Embryonic facial prominence (tissue), 1 donor: ENCODE measurements at regions not wholly inside any gene's neighbourhood (a gene's known extent, or its start where the extent isn't known, plus 50 kb on each side); places are given as distances from the start of the nearest gene placed in this dataset.

Experiments
- DNase-seq: peaks from one replicate; pipeline ENCODE4 v3.0.0-alpha.2; 2016; ENCODE audit errors: extremely low spot score

DNA sequence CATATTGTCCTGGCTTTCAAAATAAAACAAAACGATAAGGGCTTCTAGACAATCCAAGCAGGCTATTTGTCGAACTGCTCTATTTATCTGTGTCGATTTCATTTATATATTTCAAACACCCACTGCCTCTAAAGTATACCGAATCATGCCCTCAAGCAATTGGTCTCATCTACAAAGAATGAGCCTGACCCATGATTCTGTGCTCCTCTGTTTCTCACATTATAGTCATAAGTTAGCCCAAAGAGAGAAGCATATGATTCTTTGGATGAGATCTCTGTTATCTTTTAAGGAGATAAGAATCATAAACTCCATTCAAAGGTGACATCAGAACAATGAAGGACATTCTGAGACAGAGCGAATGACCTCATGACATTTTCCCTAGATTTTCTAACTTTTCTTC, 191.1 kb downstream of the MAP2K6 start:
- no peak for DNase-seq

- DNase-seq, result no peak
Observed at GRCh38 chr17:69606142-69606800, 191.8 kb downstream of the MAP2K6 start.

DNA sequence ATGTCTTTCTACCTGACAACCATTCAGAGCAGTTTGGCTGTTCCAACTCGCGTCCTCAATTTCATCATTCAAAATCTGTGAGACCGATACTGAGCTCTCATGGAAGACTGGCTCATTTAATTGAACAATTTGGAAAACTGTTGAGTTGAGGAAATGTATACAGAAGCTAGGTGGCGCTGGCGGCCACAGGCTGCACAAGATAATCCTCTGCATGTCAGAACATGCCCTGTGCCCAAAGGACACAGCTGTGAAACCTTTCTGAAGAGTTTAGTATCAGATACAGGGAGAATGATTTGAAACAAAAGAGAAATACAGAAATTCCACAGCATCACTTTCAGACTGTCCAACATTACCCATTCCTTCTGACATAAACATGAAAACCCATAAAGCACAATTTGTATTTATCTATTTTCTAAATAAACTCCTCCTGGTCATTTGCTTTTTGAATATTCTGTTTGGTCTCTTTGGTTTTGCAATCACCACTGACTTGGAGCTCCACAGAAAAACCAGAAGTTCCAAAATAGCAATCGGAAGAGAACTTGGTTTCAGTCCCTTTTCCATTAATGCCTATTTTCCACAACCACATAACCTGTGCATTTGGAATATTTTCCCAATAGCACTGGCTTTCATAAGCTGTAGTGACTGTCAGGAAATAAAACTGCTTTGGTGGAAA, 192.8 kb downstream of the MAP2K6 start:
- peak; percentile 29 for DNase-seq

GRCh38 chr17:69608141-69608540, 193.6 kb downstream of the MAP2K6 start:
- DNase-seq, result no peak

GRCh38 chr17:69608808-69609472, 194.4 kb downstream of the MAP2K6 start:
- no peak for DNase-seq

DNA sequence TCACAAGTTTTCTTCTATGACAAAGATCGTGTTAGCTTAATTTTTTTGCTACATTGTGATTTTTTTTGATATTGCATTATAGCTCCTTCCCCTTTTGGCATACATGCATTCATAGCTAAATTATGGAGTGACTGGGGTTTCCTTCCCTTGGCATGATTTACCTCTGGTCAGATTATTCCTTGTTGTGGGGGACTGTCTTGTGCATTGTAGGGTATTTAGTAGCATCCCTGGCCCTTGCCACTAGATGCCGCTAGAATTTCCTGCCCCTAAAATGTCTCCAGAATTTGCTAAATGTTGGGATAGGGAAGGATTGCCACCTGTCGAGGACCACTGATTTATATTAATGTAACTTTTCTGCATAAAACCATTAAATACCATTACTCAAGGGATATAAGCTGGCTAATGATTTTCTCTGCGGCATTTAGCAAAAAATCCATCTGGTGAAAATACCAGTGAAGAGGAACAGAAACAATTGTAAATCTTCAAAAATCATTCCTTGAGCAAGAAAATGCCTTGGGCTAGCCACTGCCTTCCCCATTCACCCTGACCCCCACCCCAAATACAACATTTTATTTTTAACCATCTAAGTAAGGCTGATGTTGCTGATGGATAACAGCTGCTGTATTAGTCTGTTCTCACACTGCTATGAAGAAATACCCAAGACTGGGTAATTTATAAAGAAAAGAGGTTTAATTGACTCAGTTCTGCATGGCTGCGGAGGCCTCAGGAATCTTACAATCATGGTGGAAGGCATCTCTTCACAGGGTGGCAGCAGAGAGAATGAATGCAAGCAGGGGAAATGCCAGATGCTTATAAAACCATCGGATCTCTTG, 195.2 kb downstream of the MAP2K6 start:
- DNase-seq, result no peak

GRCh38 chr17:69620363-69620762, 205.9 kb downstream of the MAP2K6 start:
- no peak for DNase-seq

DNA sequence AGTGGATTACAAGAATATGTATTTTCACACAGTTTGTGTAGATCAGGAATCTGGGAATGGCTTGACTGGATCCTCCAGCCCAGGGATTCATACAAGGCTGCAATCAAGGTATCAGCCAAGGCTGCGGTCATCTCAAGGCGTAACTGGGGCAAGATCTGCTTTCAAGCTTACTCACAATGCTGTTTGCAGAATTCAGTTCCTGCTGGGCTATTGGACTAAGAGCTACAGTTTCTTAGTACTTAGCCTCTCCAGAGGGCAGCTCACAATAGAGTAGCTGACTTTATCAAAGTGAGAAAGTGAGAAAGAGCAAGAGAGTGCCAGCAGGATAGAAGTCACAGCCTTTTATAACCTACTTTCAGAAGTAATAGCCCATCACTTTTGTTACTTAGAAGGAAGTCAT, 211.0 kb downstream of the MAP2K6 start:
- no peak for DNase-seq

DNA sequence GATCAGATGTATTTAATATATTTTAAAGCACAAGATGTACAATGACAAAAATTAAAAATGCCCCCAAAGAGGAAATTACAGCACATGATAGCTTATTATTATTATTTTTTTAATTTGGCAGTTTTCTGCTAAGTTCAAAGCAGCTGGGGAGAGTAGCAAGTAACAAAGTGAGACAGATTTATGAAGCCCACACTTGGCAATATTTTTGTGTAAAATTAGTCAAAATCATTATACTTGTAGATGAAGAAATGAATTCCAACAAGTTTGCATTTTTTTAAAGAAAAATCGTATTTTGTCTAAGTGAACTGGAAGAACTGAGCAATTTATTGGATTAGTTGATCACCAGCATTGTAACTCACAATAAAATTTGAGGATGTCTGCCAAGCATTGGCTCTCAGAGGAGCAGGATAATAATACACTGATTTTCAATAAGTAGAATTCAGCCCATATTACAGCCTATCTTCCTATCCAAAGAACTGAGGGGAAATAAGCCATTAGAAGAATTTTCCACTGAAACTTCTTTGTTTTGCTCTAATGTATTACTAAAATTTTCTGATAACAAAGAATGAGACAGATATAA, 215.6 kb downstream of the MAP2K6 start:
- DNase-seq, result no peak

DNA sequence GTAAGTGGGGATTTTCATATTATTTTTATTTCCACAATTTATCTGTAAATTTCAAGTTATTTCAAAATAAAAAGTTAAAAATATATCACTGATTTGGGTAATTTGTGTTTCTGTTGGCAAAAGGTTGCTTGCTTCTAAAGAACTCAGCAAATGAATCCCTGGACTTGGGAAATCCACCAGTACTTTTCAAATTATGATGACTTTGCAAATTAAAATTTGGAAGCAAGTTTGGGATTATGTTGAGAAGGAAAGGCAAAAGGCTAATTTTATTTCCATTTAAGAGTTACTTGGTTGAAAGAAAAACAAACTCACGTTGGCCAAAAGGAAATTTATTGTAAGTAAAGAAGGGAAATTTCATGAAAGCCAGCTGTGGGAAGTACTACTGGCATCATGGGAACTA, 220.3 kb downstream of the MAP2K6 start:
- no peak for DNase-seq

- no peak for DNase-seq
Observed at GRCh38 chr17:69637446-69638156, 223.1 kb downstream of the MAP2K6 start.

- DNase-seq, result no peak
Observed at GRCh38 chr17:69639096-69639495, 224.6 kb downstream of the MAP2K6 start.

- no peak for DNase-seq
Observed at GRCh38 chr17:69640073-69640472, 225.6 kb downstream of the MAP2K6 start.

- DNase-seq, result no peak
Observed at GRCh38 chr17:69643686-69644085, 229.2 kb downstream of the MAP2K6 start.

- DNase-seq, result no peak
Observed at GRCh38 chr17:69646729-69647128, 232.2 kb downstream of the MAP2K6 start.

GRCh38 chr17:69650881-69651280, 236.4 kb downstream of the MAP2K6 start:
- DNase-seq, result no peak

DNA sequence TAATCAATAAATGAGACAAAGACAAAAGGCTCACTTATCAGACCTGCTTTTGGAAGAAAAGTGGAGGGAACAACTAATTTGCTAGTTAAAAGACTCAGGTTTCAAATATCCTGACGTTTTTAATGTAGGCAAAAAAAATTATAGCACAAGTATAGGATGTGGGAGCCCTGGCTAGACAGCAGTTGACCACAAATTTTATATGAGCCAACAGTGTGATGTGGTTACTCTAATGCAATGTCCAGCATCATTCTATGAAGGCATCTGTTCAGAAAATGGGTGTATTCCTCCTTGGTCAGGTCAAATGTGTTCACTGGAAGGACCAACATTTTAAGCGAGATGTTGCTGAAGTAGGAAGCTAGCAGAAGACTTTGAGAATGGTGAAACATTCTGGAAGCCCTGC, 237.4 kb downstream of the MAP2K6 start:
- no peak for DNase-seq

- DNase-seq, result peak; percentile 42
Observed at GRCh38 chr17:69654981-69655855, 240.7 kb downstream of the MAP2K6 start.

GRCh38 chr17:69655902-69656301, 241.4 kb downstream of the MAP2K6 start:
- no peak for DNase-seq
